ENCODE measurements at regions not wholly inside any gene's neighbourhood (a gene's known extent, or its start where the extent isn't known, plus 50 kb on each side); places are given as distances from the start of the nearest gene placed in this dataset.

- TF ChIP-seq CTCF (IDR thresholded peaks at IDR 0.05; ENCODE audit: low read length), result no peak
- TF ChIP-seq EZH2 (IDR thresholded peaks at IDR 0.05; ENCODE audit: borderline replicate concordance, low read length), result no peak
These were observed 86.1 kb upstream of the ADAMTS2 start for GRCh38 chr5:179431221-179431824.

All from OCI-LY1 (cell line).